ENCODE measurements at regions not wholly inside any gene's neighbourhood (a gene's known extent, or its start where the extent isn't known, plus 50 kb on each side); places are given as distances from the start of the nearest gene placed in this dataset.
A peak's percentile ranks its signal among the peaks of the same experiment; 100 is the strongest.

DNA sequence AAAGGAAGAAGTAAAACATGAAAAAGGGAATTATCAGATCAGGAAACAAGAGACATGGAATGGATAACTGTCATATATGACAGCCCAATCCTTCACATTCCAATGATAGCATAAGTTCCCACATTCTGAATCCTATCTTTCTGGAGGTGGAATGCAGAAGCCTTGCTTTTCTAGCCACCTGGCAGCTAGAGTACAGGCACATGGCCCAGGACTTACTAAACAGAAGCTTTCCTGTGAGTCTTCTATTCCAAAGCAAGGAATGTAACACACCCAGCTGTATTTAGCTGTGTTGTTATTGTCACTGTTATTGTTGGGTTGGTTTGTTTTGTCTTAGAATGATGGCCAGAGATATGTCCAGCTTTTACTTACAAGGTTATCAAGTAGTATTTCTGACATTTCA, 780.5 kb upstream of the ZNF608 start:
- peak in 1 of 2 experiments; percentile 9 for DNase-seq
- Mint-ChIP-seq H3K27ac (ENCODE audit: unreplicated experiment) (no peak overlapping the region), H3K36me3 (ENCODE audit: insufficient read depth, unreplicated experiment) (no peaks in the 10 kb centered on the region), H3K27me3 (ENCODE audit: insufficient read depth, unreplicated experiment) (no peaks in the 10 kb centered on the region), H3K9me3 (ENCODE audit: unreplicated experiment) (no peaks in the 10 kb centered on the region), H3K4me3 (ENCODE audit: unreplicated experiment) (no peak overlapping the region), H3K4me1 (ENCODE audit: low read depth, unreplicated experiment) (no peaks in the 10 kb centered on the region)
- H3K36me3 ChIP-seq (ENCODE audit: control insufficient read depth, insufficient read depth, low read length), result no peaks in the 10 kb centered on the region
- no peaks in the 10 kb centered on the region for H3K27me3 ChIP-seq (replicated peaks; ENCODE audit: control insufficient read depth, insufficient read depth, low read length)
- H3K4me1 ChIP-seq, result no peaks in the 10 kb centered on the region
- no peak overlapping the region for H3K4me3 ChIP-seq (ENCODE audit: low read depth, low read length)
- BruUV-seq (replicated peaks), result no TSS peak
- TF ChIP-seq, protein P1, sequence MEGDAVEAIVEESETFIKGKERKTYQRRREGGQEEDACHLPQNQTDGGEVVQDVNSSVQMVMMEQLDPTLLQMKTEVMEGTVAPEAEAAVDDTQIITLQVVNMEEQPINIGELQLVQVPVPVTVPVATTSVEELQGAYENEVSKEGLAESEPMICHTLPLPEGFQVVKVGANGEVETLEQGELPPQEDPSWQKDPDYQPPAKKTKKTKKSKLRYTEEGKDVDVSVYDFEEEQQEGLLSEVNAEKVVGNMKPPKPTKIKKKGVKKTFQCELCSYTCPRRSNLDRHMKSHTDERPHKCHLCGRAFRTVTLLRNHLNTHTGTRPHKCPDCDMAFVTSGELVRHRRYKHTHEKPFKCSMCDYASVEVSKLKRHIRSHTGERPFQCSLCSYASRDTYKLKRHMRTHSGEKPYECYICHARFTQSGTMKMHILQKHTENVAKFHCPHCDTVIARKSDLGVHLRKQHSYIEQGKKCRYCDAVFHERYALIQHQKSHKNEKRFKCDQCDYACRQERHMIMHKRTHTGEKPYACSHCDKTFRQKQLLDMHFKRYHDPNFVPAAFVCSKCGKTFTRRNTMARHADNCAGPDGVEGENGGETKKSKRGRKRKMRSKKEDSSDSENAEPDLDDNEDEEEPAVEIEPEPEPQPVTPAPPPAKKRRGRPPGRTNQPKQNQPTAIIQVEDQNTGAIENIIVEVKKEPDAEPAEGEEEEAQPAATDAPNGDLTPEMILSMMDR (IDR thresholded peaks at IDR 0.05; ENCODE audit: insufficient read depth in 1 of 2, low read depth in 1 of 2, low read length in 1 of 2, severe bottlenecking in 1 of 2, unreplicated experiment in 1 of 2), result no peak
- POLR2A ChIA-PET, result no interaction called here
- H3K9me3 ChIP-seq, result no peaks in the 10 kb centered on the region
- CTCF ChIA-PET, result no interaction called here
- intact Hi-C loops (cut with micrococcal nuclease; ENCODE audit: unreplicated experiment), result no loop called here

DNA sequence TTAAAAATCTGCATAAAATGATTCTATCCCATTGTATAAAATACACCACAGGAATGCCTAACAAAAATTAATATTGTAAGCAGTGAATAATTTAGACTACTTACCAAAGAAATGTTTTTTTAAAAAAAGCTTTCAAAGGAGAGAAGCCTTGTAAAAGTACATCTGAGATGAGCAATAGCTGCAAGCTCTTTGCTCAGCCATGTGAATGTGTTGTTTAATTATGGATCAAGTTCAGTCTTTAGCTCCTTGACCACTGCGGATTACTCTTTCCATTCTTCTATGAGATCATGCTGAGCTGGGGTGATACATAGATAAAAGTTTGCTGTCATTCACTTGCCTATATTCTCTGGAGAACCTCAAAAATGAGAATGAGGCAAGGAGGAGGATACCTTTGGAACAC, 782.4 kb upstream of the ZNF608 start:
- no TSS peak for BruUV-seq (replicated peaks)
- POLR2A ChIA-PET, result no interaction called here
- no peak overlapping the region for H3K4me3 Mint-ChIP-seq (ENCODE audit: unreplicated experiment)

DNA sequence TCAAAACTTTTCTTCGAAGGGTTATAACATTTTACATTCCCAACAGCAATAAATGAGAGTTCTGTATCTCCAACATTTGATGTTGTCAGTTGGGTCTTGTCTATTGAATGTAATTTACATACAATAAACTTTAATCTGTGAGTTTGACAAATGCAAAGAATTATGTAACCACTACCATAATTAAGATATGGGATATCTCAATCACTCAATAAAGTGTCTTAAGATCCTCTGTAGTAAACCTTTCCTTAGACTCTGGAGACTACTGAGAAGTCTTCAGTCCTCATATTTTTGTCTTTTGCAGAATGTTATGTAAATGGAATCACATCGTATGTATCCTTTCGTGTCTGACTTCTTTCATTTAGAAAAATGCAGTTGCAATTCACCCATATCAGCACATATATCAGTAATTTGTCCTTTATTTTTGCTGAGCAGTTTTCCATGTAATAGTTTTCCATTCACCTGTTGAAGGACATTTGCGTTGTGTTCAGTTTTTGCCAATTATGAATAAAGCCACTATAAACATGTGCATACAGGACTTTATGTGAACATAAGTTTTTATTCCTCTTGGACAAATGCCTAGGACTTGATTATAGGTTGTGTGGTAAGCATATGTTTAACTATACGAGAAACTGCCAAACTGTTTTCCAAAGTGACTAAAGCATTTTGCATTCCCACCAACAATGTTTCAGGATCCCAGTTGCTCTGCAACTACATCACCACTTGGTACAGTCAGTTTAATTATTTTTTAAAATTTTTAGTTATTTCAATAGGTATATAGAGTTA, 784.6 kb upstream of the ZNF608 start:
- intact Hi-C loops (cut with micrococcal nuclease; ENCODE audit: unreplicated experiment), result no loop called here
- Mint-ChIP-seq H3K9me3 (ENCODE audit: unreplicated experiment) (peaks cover 15% of the 10 kb centered on the region), H3K4me3 (ENCODE audit: unreplicated experiment) (no peak overlapping the region), H3K27me3 (ENCODE audit: insufficient read depth, unreplicated experiment) (no peaks in the 10 kb centered on the region), H3K27ac (ENCODE audit: unreplicated experiment) (no peak overlapping the region), H3K4me1 (ENCODE audit: low read depth, unreplicated experiment) (no peaks in the 10 kb centered on the region), H3K36me3 (ENCODE audit: insufficient read depth, unreplicated experiment) (no peaks in the 10 kb centered on the region)
- TF ChIP-seq, protein P1 (IDR thresholded peaks at IDR 0.05; ENCODE audit: insufficient read depth in 1 of 2, low read depth in 1 of 2, low read length in 1 of 2, severe bottlenecking in 1 of 2, unreplicated experiment in 1 of 2), result no peak
- Histone ChIP-seq H3K4me3 (ENCODE audit: low read depth, low read length) (no peak overlapping the region), H3K36me3 (ENCODE audit: control insufficient read depth, insufficient read depth, low read length) (no peaks in the 10 kb centered on the region), H3K27me3 (replicated peaks; ENCODE audit: control insufficient read depth, insufficient read depth, low read length) (no peaks in the 10 kb centered on the region), H3K4me1 (no peaks in the 10 kb centered on the region), H3K9me3 (no peaks in the 10 kb centered on the region)
- no peak for DNase-seq
- POLR2A ChIA-PET, result no interaction called here
- BruUV-seq (replicated peaks), result no TSS peak
- CTCF ChIA-PET, result no interaction called here

More for the DNA sequence above, 782.4 kb upstream of the ZNF608 start:
- H3K4me1 Mint-ChIP-seq (ENCODE audit: low read depth, unreplicated experiment), result no peaks in the 10 kb centered on the region
- Histone ChIP-seq H3K27me3 (replicated peaks; ENCODE audit: control insufficient read depth, insufficient read depth, low read length) (no peaks in the 10 kb centered on the region), H3K36me3 (ENCODE audit: control insufficient read depth, insufficient read depth, low read length) (no peaks in the 10 kb centered on the region), H3K4me3 (ENCODE audit: low read depth, low read length) (no peak overlapping the region), H3K9me3 (no peaks in the 10 kb centered on the region), H3K4me1 (no peaks in the 10 kb centered on the region)
- no peak overlapping the region for H3K27ac Mint-ChIP-seq (ENCODE audit: unreplicated experiment)
- no peak for DNase-seq
- intact Hi-C loops (cut with micrococcal nuclease; ENCODE audit: unreplicated experiment), result no loop called here
- H3K9me3 Mint-ChIP-seq (ENCODE audit: unreplicated experiment), result peaks cover under 1% of the 10 kb centered on the region
- no peaks in the 10 kb centered on the region for H3K27me3 Mint-ChIP-seq (ENCODE audit: insufficient read depth, unreplicated experiment)
- TF ChIP-seq, protein P1 (IDR thresholded peaks at IDR 0.05; ENCODE audit: insufficient read depth in 1 of 2, low read depth in 1 of 2, low read length in 1 of 2, severe bottlenecking in 1 of 2, unreplicated experiment in 1 of 2), result no peak
- no peaks in the 10 kb centered on the region for H3K36me3 Mint-ChIP-seq (ENCODE audit: insufficient read depth, unreplicated experiment)
- CTCF ChIA-PET, result no interaction called here
